HCT116 (cell line): ENCODE measurements at regions not wholly inside any gene's neighbourhood (a gene's known extent, or its start where the extent isn't known, plus 50 kb on each side); places are given as distances from the start of the nearest gene placed in this dataset.

Experiments
- ATAC-seq: fragments of 200-7000 bp; cut with Tn5 transposase; 2 replicates; pipeline ENCODE4 v1.9.1; 2020; ENCODE audit warnings: mild to moderate bottlenecking, moderate library complexity
- BruUV-seq: library from RNA; stranded (reverse); fragments of 400-500 nt; replicated peaks from 2 replicates; lab custom pipeline; 2021; lab: Mats Ljungman, UMichigan
- CTCF ChIA-PET: fragments of 300-600 bp; sonication (Branson Sonifier 250); formaldehyde crosslinking; loops from one replicate; lab custom pipeline; 2021; ENCODE audit warnings: antibody characterized with exemption; lab: Charles Lee
- POLR2A ChIA-PET: fragments of 300-600, 350-600 bp; sonication (Branson Sonifier 250); formaldehyde crosslinking; loops from one replicate; lab custom pipeline; 2021; ENCODE audit warnings: antibody characterized with exemption; lab: Charles Lee
- RAD21 ChIA-PET, 2 experiments: fragments of 300-600 bp; sonication (Branson Sonifier 250); formaldehyde crosslinking; loops; one replicate each; lab custom pipeline; 2023; ENCODE audit warnings: low total read pairs in 2 of 2; ENCODE audit not compliant: uncharacterized antibody in 2 of 2, unreplicated experiment in 2 of 2, low non-redundant PET in 1 of 2; lab: Charles Lee
- DNase-seq: peaks from one replicate; pipeline ENCODE4 v3.0.0-alpha.2; 2010; ENCODE audit warnings: low read depth, low spot score
- H2AFZ ChIP-seq: fragments of 200-600 bp; shearing (Covaris generic), sonication (generic); 2 replicates; pipeline ENCODE4 v1.6.1; 2017; ENCODE audit warnings: low read depth, mixed run types, mixed read lengths, antibody characterized with exemption, low read length; ENCODE audit not compliant: poor library complexity, severe bottlenecking
- H3K27ac ChIP-seq: 2 replicates; pipeline ENCODE4 v1.5.1; 2012; ENCODE audit warnings: low read depth, low read length
- H3K27me3 ChIP-seq: fragments of 200-600 bp; sonication (generic); 2 replicates; pipeline ENCODE4 v1.6.1; 2016; ENCODE audit warnings: mixed run types, low read length, mixed read lengths; ENCODE audit not compliant: insufficient read depth
- H3K36me3 ChIP-seq, 2 experiments: fragments of 200-500 bp in 1 of 2; fragments of 200-600 bp in 1 of 2; sonication (Bioruptor generic) in 1 of 2; sonication (generic) in 1 of 2; 2 replicates each; pipeline versions ENCODE4 v1.5.1 to v1.6.1; 2014 to 2016; ENCODE audit warnings: low read length in 2 of 2, inconsistent platforms in 1 of 2, mixed read lengths in 1 of 2, mixed run types in 1 of 2; ENCODE audit not compliant: insufficient read depth in 2 of 2, control insufficient read depth in 1 of 2
- H3K4me1 ChIP-seq, 2 experiments: fragments of 200-600 bp in 1 of 2; sonication (generic) in 1 of 2; 2 replicates each; pipeline versions ENCODE4 v1.5.1 to v1.6.1; 2012 to 2017; ENCODE audit warnings: low read length in 2 of 2, inconsistent platforms in 1 of 2, mild to moderate bottlenecking in 1 of 2, mixed read lengths in 1 of 2, mixed run types in 1 of 2, moderate library complexity in 1 of 2; ENCODE audit not compliant: insufficient read depth in 2 of 2, control insufficient read depth in 1 of 2
- H3K4me2 ChIP-seq: fragments of 200-600 bp; sonication (generic); 2 replicates; pipeline ENCODE4 v1.6.1; 2017; ENCODE audit warnings: mixed run types, low read length, mixed read lengths
- H3K4me3 ChIP-seq, 2 experiments: fragments of 200-600 bp in 1 of 2; sonication (generic) in 1 of 2; replicated peaks in 1 of 2; 2 replicates each; pipeline ENCODE4 v1.5.1; 2011 to 2016; ENCODE audit warnings: low read length in 2 of 2, control low read depth in 1 of 2, low read depth in 1 of 2, mild to moderate bottlenecking in 1 of 2, mixed read lengths in 1 of 2, mixed run types in 1 of 2
- H3K79me2 ChIP-seq: fragments of 200-600 bp; sonication (generic); 2 replicates; pipeline ENCODE4 v1.6.1; 2017; ENCODE audit warnings: mild to moderate bottlenecking, mixed run types, low read length, moderate library complexity, mixed read lengths; ENCODE audit not compliant: insufficient read depth
- H3K9ac ChIP-seq: fragments of 200-600 bp; sonication (generic); 2 replicates; pipeline ENCODE4 v1.6.1; 2016; ENCODE audit warnings: low read length, mixed read lengths
- H3K9me2 ChIP-seq: fragments of 200-600 bp; sonication (generic), shearing (Covaris generic); 2 replicates; pipeline ENCODE4 v1.6.1; 2017; ENCODE audit warnings: mixed run types, mild to moderate bottlenecking, moderate library complexity; ENCODE audit not compliant: insufficient read depth
- H3K9me3 ChIP-seq, 2 experiments: fragments of 200-500 bp in 1 of 2; fragments of 200-600 bp in 1 of 2; sonication (Bioruptor generic) in 1 of 2; sonication (generic) in 1 of 2; 2 replicates each; pipeline ENCODE4 v1.6.1; 2014 to 2017; ENCODE audit warnings: low read length in 2 of 2, mixed read lengths in 2 of 2, inconsistent platforms in 1 of 2, low read depth in 1 of 2, mild to moderate bottlenecking in 1 of 2, mixed run types in 1 of 2, moderate library complexity in 1 of 2; ENCODE audit not compliant: control insufficient read depth in 1 of 2, insufficient read depth in 1 of 2
- H4K20me1 ChIP-seq: fragments of 200-600 bp; sonication (generic), shearing (Covaris generic); 2 replicates; pipeline ENCODE4 v1.6.1; 2017; ENCODE audit warnings: mixed run types, mild to moderate bottlenecking, moderate library complexity; ENCODE audit not compliant: insufficient read depth
- CBX3 ChIP-seq: IDR thresholded peaks from 2 replicates; pipeline ENCODE4 v1.6.1; 2012; ENCODE audit warnings: low read depth
- CTCF ChIP-seq, 3 experiments: fragments of 200-600 bp in 1 of 3; sonication (generic) in 1 of 3; IDR thresholded peaks in 2 of 3; conservative IDR thresholded peaks in 1 of 3; 2 replicates each; pipeline ENCODE4 v1.5.1; 2012 to 2017; ENCODE audit warnings: low read depth in 2 of 3, low read length in 2 of 3, antibody characterized with exemption in 1 of 3, borderline replicate concordance in 1 of 3, control low read depth in 1 of 3, mild to moderate bottlenecking in 1 of 3, mixed read lengths in 1 of 3, mixed run types in 1 of 3, moderate library complexity in 1 of 3; ENCODE audit not compliant: insufficient read depth in 1 of 3
- EGR1 ChIP-seq: IDR thresholded peaks from 2 replicates; pipeline ENCODE4 v1.6.1; 2012; ENCODE audit warnings: low read depth
- EZH2phosphoT487 ChIP-seq: fragments of 200-600 bp; IDR thresholded peaks from 2 replicates; pipeline ENCODE4 v1.6.1; 2018; ENCODE audit warnings: antibody characterized with exemption, borderline replicate concordance
- FOSL1 ChIP-seq: IDR thresholded peaks from 2 replicates; pipeline ENCODE4 v1.6.1; 2012; ENCODE audit warnings: low read depth
- JUND ChIP-seq: IDR thresholded peaks from 2 replicates; pipeline ENCODE4 v1.6.1; 2012
- MAX ChIP-seq: IDR thresholded peaks from 2 replicates; pipeline ENCODE4 v1.6.1; 2012
- POLR2AphosphoS5 ChIP-seq: IDR thresholded peaks from 2 replicates; pipeline ENCODE4 v1.6.1; 2011; ENCODE audit warnings: mild to moderate bottlenecking, low read depth, low read length, moderate library complexity
- RAD21 ChIP-seq: IDR thresholded peaks from 2 replicates; pipeline ENCODE4 v1.6.1; 2012; ENCODE audit warnings: low read depth, mild to moderate bottlenecking
- SP1 ChIP-seq: IDR thresholded peaks from 2 replicates; pipeline ENCODE4 v1.6.1; 2012; ENCODE audit warnings: low read depth
- SRF ChIP-seq: IDR thresholded peaks from 2 replicates; pipeline ENCODE4 v1.6.1; 2012; ENCODE audit warnings: low read depth
- intact Hi-C: fragments of 100-400 bp; cut with micrococcal nuclease; formaldehyde crosslinking; loops from 2 replicates; pipeline ENCODE4 v1.10.0; 2022
- TF ChIP-seq, protein P1 (sequence below): IDR thresholded peaks from 2 replicates; pipeline ENCODE4 v1.6.1; 2012
- TF ChIP-seq, protein P2 (sequence below): IDR thresholded peaks from 2 replicates; pipeline ENCODE4 v1.6.1; 2011; ENCODE audit warnings: mild to moderate bottlenecking, low read length, moderate library complexity; ENCODE audit not compliant: insufficient replicate concordance; ENCODE audit errors: extremely low read depth

- Histone ChIP-seq H3K4me2 (no peak overlapping the region), H3K4me1 (no peaks in the 10 kb centered on the region), H3K79me2 (no peaks in the 10 kb centered on the region), H2AFZ (no peak overlapping the region), H3K36me3 (no peaks in the 10 kb centered on the region), H4K20me1 (no peaks in the 10 kb centered on the region), H3K9me3 (no peaks in the 10 kb centered on the region), H3K9ac (no peak overlapping the region), H3K9me2 (no peaks in the 10 kb centered on the region), H3K27ac (no peak overlapping the region), H3K27me3 (no peaks in the 10 kb centered on the region), H3K4me3 (no peak overlapping the region)
- no peak for DNase-seq
- TF ChIP-seq EZH2phosphoT487 (no peak), JUND (no peak), CTCF (IDR thresholded peaks at IDR 0.05 in 2 of 3, conservative IDR thresholded peaks at IDR 0.05 in 1 of 3; ENCODE audit: borderline replicate concordance in 1 of 3, insufficient read depth in 1 of 3, low read depth in 2 of 3, low read length in 2 of 3) (no peak), FOSL1 (no peak), MAX (no peak), SRF (no peak), POLR2AphosphoS5 (no peak), EGR1 (no peak), CBX3 (no peak), RAD21 (no peak), SP1 (no peak)
- TF ChIP-seq, protein P1, sequence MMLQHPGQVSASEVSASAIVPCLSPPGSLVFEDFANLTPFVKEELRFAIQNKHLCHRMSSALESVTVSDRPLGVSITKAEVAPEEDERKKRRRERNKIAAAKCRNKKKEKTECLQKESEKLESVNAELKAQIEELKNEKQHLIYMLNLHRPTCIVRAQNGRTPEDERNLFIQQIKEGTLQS: no peak
- TF ChIP-seq, protein P2, sequence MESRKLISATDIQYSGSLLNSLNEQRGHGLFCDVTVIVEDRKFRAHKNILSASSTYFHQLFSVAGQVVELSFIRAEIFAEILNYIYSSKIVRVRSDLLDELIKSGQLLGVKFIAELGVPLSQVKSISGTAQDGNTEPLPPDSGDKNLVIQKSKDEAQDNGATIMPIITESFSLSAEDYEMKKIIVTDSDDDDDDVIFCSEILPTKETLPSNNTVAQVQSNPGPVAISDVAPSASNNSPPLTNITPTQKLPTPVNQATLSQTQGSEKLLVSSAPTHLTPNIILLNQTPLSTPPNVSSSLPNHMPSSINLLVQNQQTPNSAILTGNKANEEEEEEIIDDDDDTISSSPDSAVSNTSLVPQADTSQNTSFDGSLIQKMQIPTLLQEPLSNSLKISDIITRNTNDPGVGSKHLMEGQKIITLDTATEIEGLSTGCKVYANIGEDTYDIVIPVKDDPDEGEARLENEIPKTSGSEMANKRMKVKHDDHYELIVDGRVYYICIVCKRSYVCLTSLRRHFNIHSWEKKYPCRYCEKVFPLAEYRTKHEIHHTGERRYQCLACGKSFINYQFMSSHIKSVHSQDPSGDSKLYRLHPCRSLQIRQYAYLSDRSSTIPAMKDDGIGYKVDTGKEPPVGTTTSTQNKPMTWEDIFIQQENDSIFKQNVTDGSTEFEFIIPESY: no peak
- CTCF ChIA-PET: no interaction called here
- intact Hi-C loops: no loop called here
- POLR2A ChIA-PET: no interaction called here
- RAD21 ChIA-PET: no interaction called here
- no peak for ATAC-seq
- BruUV-seq: no TSS peak
Measured at GRCh38 chr2:861655-862354, 88.8 kb upstream of the SNTG2 start.
